HG03135 (cell line): ENCODE measurements at regions not wholly inside any gene's neighbourhood (a gene's known extent, or its start where the extent isn't known, plus 50 kb on each side); places are given as distances from the start of the nearest gene placed in this dataset.
"Not testable (repeated sequence)": the region's sequence is repeated elsewhere in the genome, so short reads cannot be mapped to it uniquely, and the experiment has no call there.

ENCODE experiments used
- ATAC-seq: cut with Tn5 transposase; IDR thresholded peaks from one replicate; pipeline ENCODE4 v1.9.1; 2021; ENCODE audit warnings: mild to moderate bottlenecking, moderate library complexity; ENCODE audit not compliant: unreplicated experiment

GRCh38 chr9:62833323-62834200, 1643.7 kb downstream of the SPATA31A7 start:
- ATAC-seq: not testable (repeated sequence)

DNA sequence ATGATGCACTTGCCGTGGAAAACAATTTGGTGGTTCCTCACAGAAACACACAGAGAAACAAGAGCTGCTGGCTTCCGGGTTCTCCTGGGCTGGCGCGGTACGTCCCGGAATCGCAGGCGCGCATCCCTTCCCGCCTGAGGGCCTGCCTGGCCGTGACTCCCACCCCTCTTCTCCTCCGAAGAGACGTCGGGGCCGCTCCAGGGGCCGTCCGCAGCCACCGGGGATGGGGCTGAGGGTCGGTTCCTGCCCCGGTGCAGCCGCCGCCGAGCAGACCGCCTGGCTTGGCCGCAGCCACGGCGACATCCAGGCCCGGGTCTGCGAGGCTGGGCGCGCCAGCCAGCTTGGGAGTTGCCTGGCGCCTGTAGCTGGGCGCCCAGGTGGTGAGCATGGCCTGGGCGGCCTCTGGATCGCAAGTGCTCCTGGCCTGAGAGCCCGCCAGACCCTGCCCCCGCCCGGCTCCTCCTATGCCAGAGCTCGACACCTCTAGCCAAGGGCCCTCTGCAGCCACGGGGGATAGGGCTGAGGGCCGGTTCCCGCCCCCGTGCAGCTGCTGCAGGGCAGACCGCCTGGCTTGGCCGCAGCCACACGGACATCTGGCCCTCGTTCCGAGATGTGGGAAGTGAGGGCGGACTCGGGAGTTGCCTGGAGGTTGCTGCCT, 1647.5 kb downstream of the SPATA31A7 start:
- ATAC-seq: peak; percentile 26

DNA sequence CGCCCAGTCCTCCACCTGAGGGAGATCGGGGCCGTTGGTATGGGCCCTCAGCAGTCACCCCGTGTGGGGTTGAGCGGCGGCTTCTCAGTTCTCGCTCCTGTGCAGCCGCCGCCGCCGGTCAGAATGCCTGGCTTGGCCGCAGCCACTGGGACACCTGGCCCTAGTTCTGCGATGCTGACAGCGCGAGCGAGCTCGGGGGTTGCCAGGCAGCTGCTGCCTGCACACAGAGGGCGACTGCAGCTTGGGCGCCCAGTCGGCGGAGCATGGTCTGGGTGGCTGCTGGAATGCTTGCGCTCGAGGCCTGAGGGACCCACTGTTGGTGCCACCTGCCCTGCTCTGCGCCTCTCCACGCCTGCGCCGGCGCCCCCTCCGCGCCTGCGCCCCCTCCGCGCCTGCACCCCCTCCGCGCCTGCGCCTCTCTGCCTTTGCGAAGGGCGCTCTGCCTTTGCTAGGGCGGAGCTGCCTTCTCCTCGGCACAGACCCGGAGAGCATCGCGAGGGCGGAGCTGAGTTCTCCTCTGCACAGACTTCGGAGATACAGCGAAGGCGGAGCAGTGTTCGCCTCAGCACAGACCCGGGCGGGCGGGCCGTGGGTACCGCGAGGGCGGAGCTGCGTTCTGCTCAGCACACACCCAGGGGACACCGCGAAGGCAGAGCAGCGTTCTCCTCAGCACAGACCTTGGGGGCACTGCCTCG, 1648.3 kb downstream of the SPATA31A7 start:
- peak; percentile 100 for ATAC-seq

- not testable (repeated sequence) for ATAC-seq
Observed at GRCh38 chr9:62839168-62839567, 1649.3 kb downstream of the SPATA31A7 start.

DNA sequence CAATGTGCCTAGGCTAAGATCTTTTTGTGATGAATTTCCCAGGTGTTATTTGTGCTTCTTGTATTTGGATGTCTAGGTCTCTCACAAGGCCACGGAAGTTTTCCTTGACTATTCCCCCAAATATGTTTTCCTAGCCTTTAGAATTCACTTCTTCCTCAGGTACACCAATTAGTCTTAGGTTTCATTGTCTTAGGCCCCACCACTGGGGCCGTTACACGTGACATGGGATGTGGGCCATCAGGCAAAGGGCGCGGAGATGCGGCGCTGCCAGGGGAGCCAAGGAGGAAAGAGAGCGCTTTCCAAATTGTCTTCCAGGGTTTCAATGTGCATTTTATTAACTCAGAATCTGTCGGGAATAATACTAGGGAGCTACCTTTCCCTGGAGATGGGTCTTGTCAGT, 1653.3 kb downstream of the SPATA31A7 start:
- ATAC-seq: not testable (repeated sequence)

DNA sequence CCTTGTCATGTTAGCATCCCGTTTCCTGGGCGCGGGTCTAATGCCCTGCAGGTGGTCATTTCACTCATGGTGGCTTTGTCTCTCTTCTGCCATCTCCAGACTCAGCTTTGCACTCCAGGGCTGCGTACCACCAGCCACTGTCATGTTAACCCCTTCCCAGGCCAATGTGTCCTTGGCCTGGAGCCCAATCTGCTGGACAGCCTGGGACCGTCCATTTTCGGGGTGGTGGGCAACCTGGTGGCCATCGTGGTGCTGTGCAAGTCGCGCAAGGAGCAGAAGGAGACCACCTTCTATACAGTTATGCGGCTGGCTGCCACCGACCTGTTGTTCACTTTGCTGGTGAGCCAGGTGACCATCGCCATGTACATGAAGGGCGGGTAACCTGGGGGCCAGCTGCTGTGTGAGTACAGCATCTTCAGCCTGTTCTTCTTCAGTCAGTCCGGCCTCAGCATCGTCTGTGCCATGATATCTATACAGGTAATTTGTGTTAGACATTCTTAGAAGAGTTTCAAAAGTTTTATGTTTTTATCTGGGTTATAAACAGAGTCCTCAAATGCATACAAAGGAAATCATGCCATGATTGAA, 1654.0 kb downstream of the SPATA31A7 start:
- ATAC-seq: not testable (repeated sequence)

GRCh38 chr9:62844681-62845185, 1654.9 kb downstream of the SPATA31A7 start:
- ATAC-seq: not testable (repeated sequence)

- ATAC-seq: not testable (repeated sequence)
Observed at GRCh38 chr9:62848258-62848657, 1658.4 kb downstream of the SPATA31A7 start.

GRCh38 chr9:62849991-62850390, 1660.2 kb downstream of the SPATA31A7 start:
- ATAC-seq: not testable (repeated sequence)

GRCh38 chr9:62857280-62857679, 1667.4 kb downstream of the SPATA31A7 start:
- not testable (repeated sequence) for ATAC-seq

- ATAC-seq: not testable (repeated sequence)
Observed at GRCh38 chr9:62858240-62858639, 1668.4 kb downstream of the SPATA31A7 start.

- not testable (repeated sequence) for ATAC-seq
Observed at GRCh38 chr9:62860939-62861860, 1671.4 kb downstream of the SPATA31A7 start.

- not testable (repeated sequence) for ATAC-seq
Observed at GRCh38 chr9:62862180-62862579, 1672.3 kb downstream of the SPATA31A7 start.

DNA sequence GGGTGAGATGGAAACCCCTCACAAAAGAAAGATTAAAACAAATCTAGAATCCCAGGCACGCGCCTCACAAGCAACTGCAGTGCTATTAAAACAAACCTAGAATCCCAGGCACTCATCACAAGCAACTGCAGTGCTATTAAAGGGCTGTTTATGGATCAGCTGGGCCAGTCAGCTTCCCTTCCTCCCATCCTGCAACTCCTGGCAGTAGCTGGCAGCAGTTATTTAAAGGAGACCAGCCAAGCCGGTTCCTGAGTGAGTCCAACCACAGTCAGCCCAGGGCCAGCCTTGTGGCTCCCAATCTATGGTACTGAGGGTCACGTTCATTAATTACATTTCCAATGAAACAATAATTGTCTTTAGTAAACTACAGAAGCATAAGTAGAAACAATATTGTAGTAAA, 1673.5 kb downstream of the SPATA31A7 start:
- not testable (repeated sequence) for ATAC-seq

GRCh38 chr9:62863867-62864266, 1674.0 kb downstream of the SPATA31A7 start:
- not testable (repeated sequence) for ATAC-seq

DNA sequence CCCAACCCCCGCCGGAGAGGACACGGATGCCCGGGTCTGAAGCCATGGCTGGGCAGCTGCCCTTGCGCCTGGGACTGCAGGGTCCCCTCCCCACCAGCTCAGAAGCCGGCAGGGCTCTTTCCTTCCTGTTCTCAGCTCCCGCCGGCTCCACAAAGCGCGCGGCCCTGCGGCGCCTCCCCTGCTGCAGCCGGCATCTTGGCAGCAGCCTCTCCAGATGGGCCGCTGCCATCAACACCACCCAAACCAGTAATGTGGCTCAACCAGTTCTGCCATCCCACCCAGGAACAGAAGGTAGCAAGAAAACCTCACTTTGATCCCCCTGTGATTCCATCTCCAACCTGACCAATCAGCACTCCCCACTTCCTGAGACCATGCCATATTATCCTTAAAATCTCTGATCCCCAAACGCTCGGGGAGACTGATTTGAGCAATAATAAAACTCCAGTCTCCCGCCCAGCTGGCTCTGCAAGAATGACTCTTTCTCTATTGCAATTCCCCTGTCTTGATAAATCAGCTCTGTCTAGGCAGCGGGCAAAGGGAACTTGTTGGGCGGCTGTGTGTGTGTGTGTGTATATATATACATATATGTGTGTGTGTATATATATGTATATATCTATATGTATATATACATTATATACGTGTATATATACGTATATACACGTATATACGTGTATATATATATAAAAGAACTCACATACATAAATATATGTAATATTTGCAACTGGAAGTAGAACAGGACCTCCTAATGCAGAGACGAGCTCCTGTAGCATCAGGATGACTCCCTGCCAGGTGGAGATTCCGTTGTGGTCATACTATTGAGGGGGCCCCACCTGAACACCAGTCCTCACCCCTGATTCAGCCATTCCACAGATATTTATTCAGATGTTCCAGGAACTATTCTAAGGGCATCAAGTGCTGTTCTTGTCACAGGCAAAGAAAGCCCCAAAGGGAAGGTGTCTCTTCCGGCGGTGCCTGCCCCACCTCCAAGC, 1674.9 kb downstream of the SPATA31A7 start:
- ATAC-seq: not testable (repeated sequence)

DNA sequence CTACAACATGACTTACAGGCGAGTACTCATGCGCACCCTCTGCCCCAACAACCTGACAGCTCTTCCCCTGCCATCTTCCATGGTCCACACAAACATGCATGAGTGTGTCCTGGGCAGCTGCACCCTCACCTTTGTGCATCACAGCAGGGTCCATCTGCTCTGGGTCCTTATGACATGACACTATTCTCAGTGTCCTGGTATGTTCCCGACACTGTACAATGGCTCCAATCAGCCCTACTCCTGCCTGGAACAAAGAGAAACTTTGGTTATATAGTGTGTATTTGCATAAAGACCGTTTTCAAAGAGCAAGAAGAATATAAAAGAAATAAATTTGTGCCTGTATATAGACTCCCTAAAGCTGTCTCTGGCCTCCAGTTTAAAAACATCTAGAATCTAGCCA, 1679.2 kb downstream of the SPATA31A7 start:
- ATAC-seq: not testable (repeated sequence)

GRCh38 chr9:62871765-62872164, 1681.9 kb downstream of the SPATA31A7 start:
- not testable (repeated sequence) for ATAC-seq
